ENCODE measurements at regions not wholly inside any gene's neighbourhood (a gene's known extent, or its start where the extent isn't known, plus 50 kb on each side); places are given as distances from the start of the nearest gene placed in this dataset.

DNA sequence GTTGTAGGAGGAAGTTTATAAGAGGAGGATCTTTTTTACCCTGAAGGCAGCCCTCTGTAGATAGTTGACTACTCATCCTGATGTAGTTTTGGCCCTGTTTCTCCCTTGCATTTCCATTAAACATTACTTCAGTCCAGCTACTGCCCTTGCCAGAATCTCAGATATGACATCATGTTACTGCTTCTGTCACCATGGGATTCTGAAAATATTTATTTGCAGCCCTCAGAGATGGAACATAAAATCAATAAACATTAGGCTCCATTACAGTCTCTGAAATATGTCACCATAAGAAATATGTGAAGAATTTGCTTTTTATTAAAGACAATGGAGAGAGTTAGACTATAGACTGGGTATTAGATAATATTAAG is 68.7 kb upstream of the STK39 start:
- Histone ChIP-seq H2BK120ac (ENCODE audit: low read depth, low read length) (no peak overlapping the region), H2AFZ (ENCODE audit: low read length) (no peak overlapping the region), H3K27me3 (ENCODE audit: control insufficient read depth in 3 of 3, insufficient read depth in 3 of 3, low read depth in 1 of 3, low read length in 3 of 3) (no peaks in the 10 kb centered on the region), H2BK5ac (ENCODE audit: low read length) (no peak overlapping the region), H3K27ac (replicated peaks; ENCODE audit: low read length) (no peak overlapping the region), H3K4ac (ENCODE audit: low read length) (no peak overlapping the region), H3K23ac (ENCODE audit: low read depth, low read length, poor library complexity) (no peak overlapping the region), H2AK5ac (ENCODE audit: low read depth, low read length) (no peak overlapping the region), H3K36me3 (replicated peaks in 1 of 2; ENCODE audit: control insufficient read depth in 2 of 2, insufficient read depth in 2 of 2, low read length in 2 of 2) (no peaks in the 10 kb centered on the region), H4K8ac (ENCODE audit: low read depth, low read length) (no peak overlapping the region), H3K4me2 (ENCODE audit: insufficient read depth, low read length, poor library complexity, severe bottlenecking) (no peak overlapping the region), H2BK15ac (ENCODE audit: low read length) (no peak overlapping the region), H3K4me3 (ENCODE audit: low read length in 2 of 2) (no peak overlapping the region), H3K14ac (ENCODE audit: low read length) (no peak overlapping the region), H3K9ac (ENCODE audit: low read depth, low read length, poor library complexity) (no peak overlapping the region), H4K91ac (ENCODE audit: low read depth, low read length, poor library complexity) (no peak overlapping the region), H3K18ac (ENCODE audit: low read length) (no peak overlapping the region), H2BK12ac (ENCODE audit: low read length) (no peak overlapping the region), H3K4me1 (ENCODE audit: control insufficient read depth in 2 of 2, insufficient read depth in 1 of 2, low read depth in 1 of 2, low read length in 2 of 2) (peaks cover 0 to 5% of the 10 kb centered on the region in 2 donors), H3K9me3 (replicated peaks in 1 of 2; ENCODE audit: control insufficient read depth in 2 of 2, insufficient read depth in 1 of 2, low read depth in 1 of 2, low read length in 2 of 2) (no peaks in the 10 kb centered on the region), H3K79me1 (ENCODE audit: low read depth, low read length) (no peaks in the 10 kb centered on the region)
- DNase-seq (ENCODE audit: low spot score) = no peak

DNA sequence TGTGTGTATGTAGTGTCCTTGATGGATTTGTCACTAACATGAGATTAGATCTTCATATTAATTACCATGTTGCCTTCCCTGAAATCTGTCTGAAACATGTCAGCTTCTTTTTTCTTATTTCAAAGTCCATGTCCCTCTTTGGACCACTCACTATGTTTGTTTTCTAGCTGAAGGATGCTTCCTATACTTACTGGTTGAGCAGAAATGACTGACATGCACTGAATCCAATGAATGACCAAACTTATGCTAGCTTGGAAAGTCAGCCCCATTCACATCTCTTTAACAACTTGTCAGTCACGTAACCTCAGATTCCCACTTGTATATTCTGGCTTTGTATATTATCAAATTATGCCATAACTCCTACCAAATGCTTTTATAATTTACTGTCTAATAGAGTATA is 69.9 kb upstream of the STK39 start:
- H3K23ac ChIP-seq (ENCODE audit: low read depth, low read length, poor library complexity) = no peak overlapping the region
- H3K27ac ChIP-seq (replicated peaks; ENCODE audit: low read length) = no peak overlapping the region
- H2BK12ac ChIP-seq (ENCODE audit: low read length) = no peak overlapping the region
- DNase-seq (ENCODE audit: low spot score) = no peak
- no peaks in the 10 kb centered on the region for H3K27me3 ChIP-seq (ENCODE audit: control insufficient read depth in 3 of 3, insufficient read depth in 3 of 3, low read depth in 1 of 3, low read length in 3 of 3)
- H3K9me3 ChIP-seq (replicated peaks in 1 of 2; ENCODE audit: control insufficient read depth in 2 of 2, insufficient read depth in 1 of 2, low read depth in 1 of 2, low read length in 2 of 2) = no peaks in the 10 kb centered on the region
- no peak overlapping the region for H2AFZ ChIP-seq (ENCODE audit: low read length)
- H2BK5ac ChIP-seq (ENCODE audit: low read length) = no peak overlapping the region
- no peak overlapping the region for H3K4me3 ChIP-seq (ENCODE audit: low read length in 2 of 2)
- no peaks in the 10 kb centered on the region for H3K4me1 ChIP-seq (ENCODE audit: control insufficient read depth in 2 of 2, insufficient read depth in 1 of 2, low read depth in 1 of 2, low read length in 2 of 2)
- H3K79me1 ChIP-seq (ENCODE audit: low read depth, low read length) = no peaks in the 10 kb centered on the region
- no CpG with 5 or more reads among the region's 1 CpG for WGBS, 2 donors (ENCODE audit: extremely low coverage in 2 of 2, insufficient read length in 2 of 2, insufficient replicate concordance in 1 of 2)
- H3K4me2 ChIP-seq (ENCODE audit: insufficient read depth, low read length, poor library complexity, severe bottlenecking) = no peak overlapping the region
- no peak overlapping the region for H3K14ac ChIP-seq (ENCODE audit: low read length)
- no peak overlapping the region for H2BK120ac ChIP-seq (ENCODE audit: low read depth, low read length)
- no peak overlapping the region for H3K9ac ChIP-seq (ENCODE audit: low read depth, low read length, poor library complexity)
- H3K18ac ChIP-seq (ENCODE audit: low read length) = no peak overlapping the region
- H3K4ac ChIP-seq (ENCODE audit: low read length) = no peak overlapping the region
- no peak overlapping the region for H2AK5ac ChIP-seq (ENCODE audit: low read depth, low read length)
- H3K36me3 ChIP-seq (replicated peaks in 1 of 2; ENCODE audit: control insufficient read depth in 2 of 2, insufficient read depth in 2 of 2, low read length in 2 of 2) = no peaks in the 10 kb centered on the region
- H4K8ac ChIP-seq (ENCODE audit: low read depth, low read length) = no peak overlapping the region
- H2BK15ac ChIP-seq (ENCODE audit: low read length) = no peak overlapping the region
- no peak overlapping the region for H4K91ac ChIP-seq (ENCODE audit: low read depth, low read length, poor library complexity)

DNA sequence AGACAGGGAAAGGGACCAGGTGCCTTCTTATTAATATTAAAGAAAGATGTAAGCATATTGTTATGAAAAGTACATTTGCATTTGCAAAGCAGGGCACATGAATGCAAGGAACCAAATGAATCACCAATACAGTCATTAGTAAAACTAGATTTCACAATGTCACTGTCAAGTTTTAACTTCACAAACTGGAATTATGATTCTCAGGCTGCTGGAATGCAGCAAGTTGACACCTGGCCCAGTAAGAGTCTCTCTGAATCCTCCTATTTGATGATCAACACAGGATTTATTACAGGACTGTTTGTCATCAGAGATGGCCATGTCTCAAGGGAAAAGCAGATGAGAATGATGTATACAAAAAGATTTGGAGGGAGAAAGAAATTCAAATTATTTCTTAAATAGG is 72.9 kb upstream of the STK39 start:
- no peaks in the 10 kb centered on the region for H3K27me3 ChIP-seq (ENCODE audit: control insufficient read depth in 3 of 3, insufficient read depth in 3 of 3, low read depth in 1 of 3, low read length in 3 of 3)
- H2AK5ac ChIP-seq (ENCODE audit: low read depth, low read length) = no peak overlapping the region
- no peak overlapping the region for H3K23ac ChIP-seq (ENCODE audit: low read depth, low read length, poor library complexity)
- H2BK15ac ChIP-seq (ENCODE audit: low read length) = no peak overlapping the region
- no peak overlapping the region for H3K18ac ChIP-seq (ENCODE audit: low read length)
- DNase-seq (ENCODE audit: low spot score) = no peak
- no peak overlapping the region for H3K9ac ChIP-seq (ENCODE audit: low read depth, low read length, poor library complexity)
- no peak overlapping the region for H3K4me2 ChIP-seq (ENCODE audit: insufficient read depth, low read length, poor library complexity, severe bottlenecking)
- H3K4me3 ChIP-seq (ENCODE audit: low read length in 2 of 2) = no peak overlapping the region
- no peak overlapping the region for H2AFZ ChIP-seq (ENCODE audit: low read length)
- H2BK5ac ChIP-seq (ENCODE audit: low read length) = no peak overlapping the region
- no peaks in the 10 kb centered on the region for H3K36me3 ChIP-seq (replicated peaks in 1 of 2; ENCODE audit: control insufficient read depth in 2 of 2, insufficient read depth in 2 of 2, low read length in 2 of 2)
- no peaks in the 10 kb centered on the region for H3K9me3 ChIP-seq (replicated peaks in 1 of 2; ENCODE audit: control insufficient read depth in 2 of 2, insufficient read depth in 1 of 2, low read depth in 1 of 2, low read length in 2 of 2)
- H3K27ac ChIP-seq (replicated peaks; ENCODE audit: low read length) = no peak overlapping the region
- no peak overlapping the region for H3K4ac ChIP-seq (ENCODE audit: low read length)
- H3K79me1 ChIP-seq (ENCODE audit: low read depth, low read length) = no peaks in the 10 kb centered on the region
- no peak overlapping the region for H4K8ac ChIP-seq (ENCODE audit: low read depth, low read length)
- H2BK12ac ChIP-seq (ENCODE audit: low read length) = no peak overlapping the region
- H3K14ac ChIP-seq (ENCODE audit: low read length) = no peak overlapping the region
- H4K91ac ChIP-seq (ENCODE audit: low read depth, low read length, poor library complexity) = no peak overlapping the region
- H2BK120ac ChIP-seq (ENCODE audit: low read depth, low read length) = no peak overlapping the region
- peaks cover 0 to 1% of the 10 kb centered on the region in 2 donors for H3K4me1 ChIP-seq (ENCODE audit: control insufficient read depth in 2 of 2, insufficient read depth in 1 of 2, low read depth in 1 of 2, low read length in 2 of 2)

DNA sequence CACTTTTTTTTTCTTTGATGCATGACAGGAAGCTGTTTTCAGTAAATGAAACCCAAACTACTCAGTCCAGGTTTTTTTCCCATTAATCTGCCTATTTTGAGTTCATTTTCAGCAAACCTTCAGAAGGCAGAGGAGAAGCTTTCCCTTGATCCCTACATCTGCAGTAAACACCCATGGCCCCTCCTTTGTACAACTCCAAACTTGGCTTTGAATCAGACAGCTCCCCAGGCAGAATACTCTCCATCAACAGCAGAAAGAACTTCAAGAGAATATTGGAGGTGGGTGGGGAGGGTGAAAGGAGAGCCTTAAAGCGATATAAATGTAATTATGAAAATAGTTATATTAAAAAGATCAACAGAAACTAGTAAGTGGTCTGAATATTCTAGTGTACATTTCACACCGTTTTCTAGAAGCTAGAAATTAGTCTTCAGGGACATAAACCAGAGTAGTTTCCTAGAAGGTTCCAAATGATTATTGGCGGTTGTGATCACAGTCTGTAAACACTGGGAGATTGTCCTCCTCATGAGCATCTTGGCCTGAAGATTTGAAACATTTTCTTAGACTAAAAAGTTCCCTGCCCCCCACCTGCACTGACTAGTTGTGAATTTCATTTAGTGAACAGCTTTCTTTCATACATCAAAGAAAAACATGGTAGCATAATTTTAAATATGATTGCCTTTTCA is 75.1 kb upstream of the STK39 start:
- H3K27me3 ChIP-seq (ENCODE audit: control insufficient read depth in 3 of 3, insufficient read depth in 3 of 3, low read depth in 1 of 3, low read length in 3 of 3) = no peaks in the 10 kb centered on the region
- H4K8ac ChIP-seq (ENCODE audit: low read depth, low read length) = no peak overlapping the region
- no peak overlapping the region for H3K23ac ChIP-seq (ENCODE audit: low read depth, low read length, poor library complexity)
- H2BK5ac ChIP-seq (ENCODE audit: low read length) = no peak overlapping the region
- no peak overlapping the region for H3K4ac ChIP-seq (ENCODE audit: low read length)
- no peak overlapping the region for H3K4me2 ChIP-seq (ENCODE audit: insufficient read depth, low read length, poor library complexity, severe bottlenecking)
- no peak overlapping the region for H3K4me3 ChIP-seq (ENCODE audit: low read length in 2 of 2)
- H3K14ac ChIP-seq (ENCODE audit: low read length) = no peak overlapping the region
- H3K27ac ChIP-seq (replicated peaks; ENCODE audit: low read length) = no peak overlapping the region
- H2BK120ac ChIP-seq (ENCODE audit: low read depth, low read length) = no peak overlapping the region
- no peak for DNase-seq (ENCODE audit: low spot score)
- H4K91ac ChIP-seq (ENCODE audit: low read depth, low read length, poor library complexity) = no peak overlapping the region
- H3K36me3 ChIP-seq (replicated peaks in 1 of 2; ENCODE audit: control insufficient read depth in 2 of 2, insufficient read depth in 2 of 2, low read length in 2 of 2) = no peaks in the 10 kb centered on the region
- H2BK15ac ChIP-seq (ENCODE audit: low read length) = no peak overlapping the region
- peaks cover 0 to 1% of the 10 kb centered on the region in 2 donors for H3K4me1 ChIP-seq (ENCODE audit: control insufficient read depth in 2 of 2, insufficient read depth in 1 of 2, low read depth in 1 of 2, low read length in 2 of 2)
- H2AFZ ChIP-seq (ENCODE audit: low read length) = no peak overlapping the region
- no peak overlapping the region for H3K9ac ChIP-seq (ENCODE audit: low read depth, low read length, poor library complexity)
- no peaks in the 10 kb centered on the region for H3K9me3 ChIP-seq (replicated peaks in 1 of 2; ENCODE audit: control insufficient read depth in 2 of 2, insufficient read depth in 1 of 2, low read depth in 1 of 2, low read length in 2 of 2)
- no CpG with 5 or more reads among the region's 3 CpGs for WGBS, 2 donors (ENCODE audit: extremely low coverage in 2 of 2, insufficient read length in 2 of 2, insufficient replicate concordance in 1 of 2)
- no peaks in the 10 kb centered on the region for H3K79me1 ChIP-seq (ENCODE audit: low read depth, low read length)
- no peak overlapping the region for H2BK12ac ChIP-seq (ENCODE audit: low read length)
- H2AK5ac ChIP-seq (ENCODE audit: low read depth, low read length) = no peak overlapping the region
- H3K18ac ChIP-seq (ENCODE audit: low read length) = no peak overlapping the region

Data from neuronal stem cell (in vitro differentiated cells).